ENCODE measurements at regions not wholly inside any gene's neighbourhood (a gene's known extent, or its start where the extent isn't known, plus 50 kb on each side); places are given as distances from the start of the nearest gene placed in this dataset.

- ATAC-seq (no peak), DNase-seq (no peak)
- 82 to 84% methylated on average over 2 of the region's 2 CpGs for WGBS, 2 donors
- no peak for TF ChIP-seq CTCF (IDR thresholded peaks at IDR 0.05)
- no peak overlapping the region for H3K27ac ChIP-seq
- H3K9me3 ChIP-seq, result no peaks in the 10 kb centered on the region
- intact Hi-C loops (cut with DNase I), result no loop called here
- no peaks in the 10 kb centered on the region for H3K36me3 ChIP-seq
- H3K4me3 ChIP-seq, result no peak overlapping the region
- H3K27me3 ChIP-seq, result no peaks in the 10 kb centered on the region
- no peaks in the 10 kb centered on the region for H3K4me1 ChIP-seq
Observed at GRCh38 chr13:89737051-89737450, 1610.4 kb upstream of the MIR17HG start.

GRCh38 chr13:89738072-89738471 is 1609.4 kb upstream of the MIR17HG start:
- no peak for TF ChIP-seq CTCF (IDR thresholded peaks at IDR 0.05)
- ATAC-seq (no peak), DNase-seq (no peak)
- Histone ChIP-seq H3K4me1 (no peaks in the 10 kb centered on the region), H3K27ac (no peak overlapping the region), H3K4me3 (no peak overlapping the region), H3K36me3 (no peaks in the 10 kb centered on the region), H3K27me3 (no peaks in the 10 kb centered on the region), H3K9me3 (no peaks in the 10 kb centered on the region)
- WGBS, 2 donors, result 74 to 80% methylated on average over 3 of the region's 3 CpGs
- intact Hi-C loops (cut with DNase I), result no loop called here

GRCh38 chr13:89740994-89741685 is 1606.3 kb upstream of the MIR17HG start:
- no peak overlapping the region for H3K27ac ChIP-seq
- no peak overlapping the region for H3K4me3 ChIP-seq
- intact Hi-C loops (cut with DNase I), result no loop called here
- 66 to 73% methylated on average over 15 of the region's 15 CpGs for WGBS, 2 donors
- H3K4me1 ChIP-seq, result peaks cover 0 to 2% (median 0%) of the 10 kb centered on the region in 9 donors
- TF ChIP-seq CTCF (IDR thresholded peaks at IDR 0.05), result no peak
- ATAC-seq (peak in 5 of 8 donors; percentile 33 to 63 (median 46)), DNase-seq (peak in 1 of 2 donors; percentile 5)
- no peaks in the 10 kb centered on the region for H3K9me3 ChIP-seq
- no peaks in the 10 kb centered on the region for H3K27me3 ChIP-seq
- H3K36me3 ChIP-seq, result no peaks in the 10 kb centered on the region

GRCh38 chr13:89746554-89746953 is 1600.9 kb upstream of the MIR17HG start:
- no peak overlapping the region for H3K27ac ChIP-seq

More at GRCh38 chr13:89746554-89746953, 1600.9 kb upstream of the MIR17HG start:
- DNase-seq, result no peak
- no peak for TF ChIP-seq CTCF (IDR thresholded peaks at IDR 0.05)
- intact Hi-C loops (cut with DNase I), result no loop called here
- 11 to 15% methylated on average over 2 of the region's 2 CpGs for WGBS, 2 donors
- Histone ChIP-seq H3K4me3 (no peak overlapping the region), H3K27me3 (no peaks in the 10 kb centered on the region), H3K9me3 (no peaks in the 10 kb centered on the region), H3K36me3 (no peaks in the 10 kb centered on the region), H3K4me1 (peaks cover 0 to 8% (median 0%) of the 10 kb centered on the region in 9 donors)
- no peak for ATAC-seq

Measured in heart right ventricle (tissue), 16 donors.